Breast epithelium (tissue), 4 donors: ENCODE measurements at regions not wholly inside any gene's neighbourhood (a gene's known extent, or its start where the extent isn't known, plus 50 kb on each side); places are given as distances from the start of the nearest gene placed in this dataset.

ENCODE experiments used
- DNase-seq, 2 donors: peaks; one replicate each; pipeline ENCODE4 v3.0.0-alpha.2; 2019; ENCODE audit warnings: low spot score in 2 of 2
- H3K27ac ChIP-seq, 2 donors: fragments of 200-600 bp; sonication (generic) in 1 of 2; one replicate each; pipeline ENCODE4 v1.5.1; 2016 to 2019; ENCODE audit warnings: mild to moderate bottlenecking in 1 of 2
- H3K27me3 ChIP-seq, 2 donors: fragments of 200-600 bp; sonication (generic) in 1 of 2; one replicate each; pipeline versions ENCODE4 v1.5.1 to v1.6.0; 2017 to 2019; ENCODE audit warnings: control low read depth in 1 of 2, mild to moderate bottlenecking in 1 of 2
- H3K36me3 ChIP-seq: fragments of 200-600 bp; one replicate; pipeline ENCODE4 v1.5.1; 2019
- H3K4me1 ChIP-seq, 2 donors: fragments of 200-600 bp; sonication (generic); one replicate each; pipeline ENCODE4 v1.5.1; 2016 to 2019; ENCODE audit warnings: control low read depth in 1 of 2
- H3K4me3 ChIP-seq, 3 donors: fragments of 200-600 bp; sonication (generic); 1 replicate in 2 of 3; 2 replicates in 1 of 3; pipeline ENCODE4 v1.5.1; 2016 to 2019; ENCODE audit warnings: mild to moderate bottlenecking in 3 of 3, moderate library complexity in 2 of 3
- H3K9me3 ChIP-seq, 2 donors: fragments of 200-600 bp; sonication (generic) in 1 of 2; one replicate each; pipeline ENCODE4 v1.5.1; 2016 to 2019; ENCODE audit warnings: control low read depth in 1 of 2
- CTCF ChIP-seq, 3 donors: fragments of 450-650 bp; IDR thresholded peaks; one replicate each; pipeline ENCODE4 v1.5.1; 2016 to 2017; ENCODE audit warnings: antibody characterized with exemption in 3 of 3, mild to moderate bottlenecking in 3 of 3, moderate library complexity in 3 of 3
- POLR2A ChIP-seq: fragments of 450-650 bp; IDR thresholded peaks from one replicate; pipeline ENCODE4 v1.6.1; 2016; ENCODE audit warnings: antibody characterized with exemption, mild to moderate bottlenecking, moderate library complexity
- POLR2AphosphoS5 ChIP-seq, 3 donors: sonication (generic); formaldehyde crosslinking; IDR thresholded peaks; one replicate each; pipeline ENCODE4 v1.6.1; 2017; ENCODE audit warnings: antibody characterized with exemption in 3 of 3
- intact Hi-C: fragments of 100-400 bp; cut with DNase I; formaldehyde crosslinking; loops from one replicate; pipeline ENCODE4 v1.15.1; 2023; ENCODE audit warnings: low total_unique reads

- H3K27ac ChIP-seq: no peak overlapping the region
- DNase-seq: no peak
Observed at GRCh38 chr10:124329941-124330340, 88.8 kb downstream of the OAT start.

GRCh38 chr10:124329362-124329761 lies 89.4 kb downstream of the OAT start:
- H3K27ac ChIP-seq: no peak overlapping the region
- intact Hi-C loops: no loop called here
- H3K4me3 ChIP-seq: no peak overlapping the region
- H3K27me3 ChIP-seq: no peaks in the 10 kb centered on the region
- no peaks in the 10 kb centered on the region for H3K9me3 ChIP-seq
- H3K4me1 ChIP-seq: no peaks in the 10 kb centered on the region
- no peak for TF ChIP-seq POLR2AphosphoS5 (IDR thresholded peaks at IDR 0.05)
- no peak for DNase-seq
- no peaks in the 10 kb centered on the region for H3K36me3 ChIP-seq

More at GRCh38 chr10:124329941-124330340, 88.8 kb downstream of the OAT start:
- Histone ChIP-seq H3K27me3 (no peaks in the 10 kb centered on the region), H3K4me1 (no peaks in the 10 kb centered on the region), H3K9me3 (no peaks in the 10 kb centered on the region), H3K4me3 (no peak overlapping the region), H3K36me3 (no peaks in the 10 kb centered on the region)
- intact Hi-C loops: no loop called here
- TF ChIP-seq CTCF (IDR thresholded peaks at IDR 0.05): no peak
- no peak for TF ChIP-seq POLR2A

- DNase-seq: no peak
- H3K4me1 ChIP-seq: no peaks in the 10 kb centered on the region
- no peak overlapping the region for H3K27ac ChIP-seq
- intact Hi-C loops: no loop called here
- TF ChIP-seq POLR2A (no peak), CTCF (IDR thresholded peaks at IDR 0.05) (no peak), POLR2AphosphoS5 (IDR thresholded peaks at IDR 0.05) (no peak)
- H3K4me3 ChIP-seq: no peak overlapping the region
- H3K9me3 ChIP-seq: no peaks in the 10 kb centered on the region
- no peaks in the 10 kb centered on the region for H3K27me3 ChIP-seq
- no peaks in the 10 kb centered on the region for H3K36me3 ChIP-seq
Observed at GRCh38 chr10:124328477-124329220, 90.1 kb downstream of the OAT start.

- no peaks in the 10 kb centered on the region for H3K36me3 ChIP-seq
- intact Hi-C loops: no loop called here
Observed at GRCh38 chr10:124325998-124326636, 92.6 kb downstream of the OAT start.

GRCh38 chr10:124325633-124325914 lies 93.1 kb downstream of the OAT start:
- no peaks in the 10 kb centered on the region for H3K9me3 ChIP-seq
- no peaks in the 10 kb centered on the region for H3K27me3 ChIP-seq
- no peaks in the 10 kb centered on the region for H3K36me3 ChIP-seq
- H3K27ac ChIP-seq: no peak overlapping the region
- no peak for TF ChIP-seq POLR2AphosphoS5 (IDR thresholded peaks at IDR 0.05)
- no peak for TF ChIP-seq CTCF (IDR thresholded peaks at IDR 0.05)
- TF ChIP-seq POLR2A: no peak
- H3K4me1 ChIP-seq: no peaks in the 10 kb centered on the region
- DNase-seq: no peak
- H3K4me3 ChIP-seq: no peak overlapping the region
- intact Hi-C loops: no loop called here

More at GRCh38 chr10:124325998-124326636, 92.6 kb downstream of the OAT start:
- no peaks in the 10 kb centered on the region for H3K4me1 ChIP-seq
- H3K9me3 ChIP-seq: no peaks in the 10 kb centered on the region
- no peak for DNase-seq
- no peak overlapping the region for H3K4me3 ChIP-seq
- H3K27me3 ChIP-seq: no peaks in the 10 kb centered on the region
- TF ChIP-seq POLR2AphosphoS5 (IDR thresholded peaks at IDR 0.05) (no peak), POLR2A (no peak), CTCF (IDR thresholded peaks at IDR 0.05) (no peak)
- H3K27ac ChIP-seq: no peak overlapping the region
